Ectodermal cell (in vitro differentiated cells): ENCODE measurements at regions not wholly inside any gene's neighbourhood (a gene's known extent, or its start where the extent isn't known, plus 50 kb on each side); places are given as distances from the start of the nearest gene placed in this dataset.

ENCODE experiments used
- H3K27ac ChIP-seq: 2 replicates; pipeline ENCODE4 v1.7.0; 2013; ENCODE audit warnings: mild to moderate bottlenecking, low read depth, low read length; ENCODE audit not compliant: insufficient read depth, poor library complexity, severe bottlenecking
- H3K27me3 ChIP-seq: 2 replicates; pipeline ENCODE4 v1.7.0; 2013; ENCODE audit warnings: mild to moderate bottlenecking, low read length; ENCODE audit not compliant: insufficient read depth, control insufficient read depth, poor library complexity, severe bottlenecking
- H3K36me3 ChIP-seq: one replicate; pipeline ENCODE4 v1.7.0; 2013; ENCODE audit warnings: low read length; ENCODE audit not compliant: control insufficient read depth, insufficient read depth
- H3K4me1 ChIP-seq: one replicate; pipeline ENCODE4 v1.7.0; 2013; ENCODE audit warnings: low read length; ENCODE audit not compliant: control insufficient read depth, insufficient read depth
- H3K4me3 ChIP-seq: 2 replicates; pipeline ENCODE4 v1.7.0; 2013; ENCODE audit warnings: low read depth, low read length, control low read depth; ENCODE audit not compliant: insufficient read depth
- H3K9me3 ChIP-seq: 2 replicates; pipeline ENCODE4 v1.7.0; 2013; ENCODE audit warnings: mild to moderate bottlenecking, low read length, moderate library complexity; ENCODE audit not compliant: control insufficient read depth
- WGBS, 2 experiments: methylation state at CpG; one replicate each; pipeline ENCODE4 v1.1.7; 2013; ENCODE audit warnings: missing lambda C conversion rate in 2 of 2; 5-methylcytosine and 5-hydroxymethylcytosine counted together

DNA sequence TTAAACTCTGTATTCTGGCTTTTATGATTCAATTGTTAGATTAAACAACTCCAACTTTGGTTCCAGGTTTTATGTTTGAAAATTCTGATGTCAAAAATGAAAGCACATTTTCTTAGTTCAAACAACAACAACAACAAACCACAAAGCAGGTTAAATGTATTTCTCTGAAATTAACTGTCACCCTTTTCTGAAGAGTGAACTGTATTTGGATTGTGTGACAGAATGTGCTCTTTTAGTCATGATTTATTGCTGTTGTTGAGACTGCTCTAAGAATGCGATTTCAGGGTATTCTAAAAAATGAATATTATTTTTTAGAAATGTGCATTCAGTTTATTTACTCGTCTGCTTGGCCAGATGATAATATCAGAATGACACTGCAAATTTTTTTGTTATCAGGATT, 144.1 kb downstream of the GNAI1 start:
- WGBS, 2 experiments, result 87 to 97% methylated on average over 1 to 2 of the region's 2 CpGs

DNA sequence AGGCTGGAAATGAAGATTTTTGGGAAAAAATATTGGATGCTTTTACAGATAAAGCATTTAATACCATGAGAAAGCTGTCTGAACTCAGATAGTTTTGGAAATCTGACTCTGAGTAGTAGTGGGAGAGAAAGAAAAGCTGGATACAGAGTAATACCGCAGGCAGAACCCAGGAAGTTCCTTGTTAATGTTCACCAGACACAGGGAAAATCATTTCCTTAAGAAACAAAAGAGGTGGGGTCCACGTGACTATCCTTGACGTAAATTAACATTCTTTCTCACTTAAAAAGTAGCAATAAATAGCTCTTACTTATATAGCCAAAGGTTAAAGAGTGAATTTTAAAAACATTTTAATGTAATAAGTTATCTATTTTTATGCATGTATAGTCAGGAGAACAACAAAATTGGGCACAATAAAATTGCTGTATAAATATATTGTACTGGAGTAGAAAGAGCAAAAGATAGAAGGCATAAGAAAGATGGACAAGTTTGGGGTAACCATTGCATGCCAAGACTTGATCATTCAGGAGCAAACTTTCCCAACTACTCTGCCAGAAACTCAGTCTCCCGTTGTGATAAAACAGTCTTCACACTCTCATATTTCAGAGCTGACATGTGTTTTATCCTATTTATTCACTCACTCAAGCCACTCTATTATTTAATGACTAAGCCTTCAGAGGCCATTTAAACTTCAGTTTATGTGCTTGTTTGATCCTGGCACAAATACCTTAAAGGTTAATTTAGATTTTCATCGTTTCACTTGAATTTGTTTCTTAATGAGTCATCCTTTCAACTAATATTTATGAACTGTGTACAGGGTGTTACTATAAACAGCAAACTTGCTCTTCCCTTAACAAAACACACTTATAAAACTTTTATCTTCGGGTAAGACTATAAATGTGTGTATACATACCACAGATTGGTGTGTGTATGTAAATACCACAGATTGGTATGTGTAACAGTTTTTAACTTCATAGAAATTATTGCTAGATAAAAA, 143.1 kb downstream of the GNAI1 start:
- H3K4me1 ChIP-seq, result no peaks in the 10 kb centered on the region
- 74% methylated on average over 2 to 4 of the region's 6 CpGs for WGBS, 2 experiments
- no peak overlapping the region for H3K27ac ChIP-seq
- H3K36me3 ChIP-seq, result no peaks in the 10 kb centered on the region
- H3K4me3 ChIP-seq, result no peak overlapping the region
- no peaks in the 10 kb centered on the region for H3K9me3 ChIP-seq
- H3K27me3 ChIP-seq, result no peaks in the 10 kb centered on the region

More for the DNA sequence above, 144.1 kb downstream of the GNAI1 start:
- Histone ChIP-seq H3K9me3 (no peaks in the 10 kb centered on the region), H3K27ac (no peak overlapping the region), H3K27me3 (no peaks in the 10 kb centered on the region), H3K4me1 (no peaks in the 10 kb centered on the region), H3K4me3 (no peak overlapping the region), H3K36me3 (no peaks in the 10 kb centered on the region)
